ENCODE measurements at regions not wholly inside any gene's neighbourhood (a gene's known extent, or its start where the extent isn't known, plus 50 kb on each side); places are given as distances from the start of the nearest gene placed in this dataset.
A peak's percentile ranks its signal among the peaks of the same experiment; 100 is the strongest.

GRCh38 chr5:67266654-67267350 is 70.2 kb upstream of the CD180 start:
- Mint-ChIP-seq H3K4me3 (no peak overlapping the region), H3K27me3 (no peaks in the 10 kb centered on the region), H3K4me1 (no peaks in the 10 kb centered on the region), H3K27ac (no peak overlapping the region), H3K36me3 (no peaks in the 10 kb centered on the region), H3K9me3 (peaks cover 0 to 4% (median 0%) of the 10 kb centered on the region in 9 donors)
- POLR2A ChIA-PET = no interaction called here
- no peak for DNase-seq
- no peak for ATAC-seq

GRCh38 chr5:67265951-67266350 is 69.4 kb upstream of the CD180 start:
- H3K27ac Mint-ChIP-seq = no peak overlapping the region
- ATAC-seq = no peak

GRCh38 chr5:67263656-67264408 is 67.2 kb upstream of the CD180 start:
- Mint-ChIP-seq H3K27ac (no peak overlapping the region), H3K4me1 (no peaks in the 10 kb centered on the region), H3K27me3 (peaks cover 0 to 6% (median 0%) of the 10 kb centered on the region in 5 donors), H3K9me3 (no peaks in the 10 kb centered on the region), H3K36me3 (no peaks in the 10 kb centered on the region), H3K4me3 (no peak overlapping the region)
- ATAC-seq (no peak), DNase-seq (no peak)
- POLR2A ChIA-PET = interaction anchor here (0.5 kb wide), 1 partner anchor 1017 kb away, joined by 3 read pairs; no protein-coding TSS in a partner anchor

More at GRCh38 chr5:67265951-67266350, 69.4 kb upstream of the CD180 start:
- peaks cover 0 to 3% (median 0%) of the 10 kb centered on the region in 9 donors for H3K9me3 Mint-ChIP-seq
- no peaks in the 10 kb centered on the region for H3K27me3 Mint-ChIP-seq
- no peak for DNase-seq
- no peaks in the 10 kb centered on the region for H3K4me1 Mint-ChIP-seq
- POLR2A ChIA-PET = no interaction called here
- H3K4me3 Mint-ChIP-seq = no peak overlapping the region
- H3K36me3 Mint-ChIP-seq = no peaks in the 10 kb centered on the region

- ATAC-seq = no peak
- Mint-ChIP-seq H3K27ac (no peak overlapping the region), H3K4me1 (no peaks in the 10 kb centered on the region), H3K9me3 (no peaks in the 10 kb centered on the region), H3K36me3 (no peaks in the 10 kb centered on the region), H3K4me3 (no peak overlapping the region), H3K27me3 (peaks cover 0 to 6% (median 0%) of the 10 kb centered on the region in 5 donors)
- POLR2A ChIA-PET = no interaction called here
- DNase-seq = no peak
Observed at GRCh38 chr5:67262956-67263355, 66.4 kb upstream of the CD180 start.

GRCh38 chr5:67262206-67262605 is 65.6 kb upstream of the CD180 start:
- H3K27me3 Mint-ChIP-seq = peaks cover 0 to 6% (median 0%) of the 10 kb centered on the region in 5 donors
- DNase-seq (no peak), ATAC-seq (no peak)
- H3K27ac Mint-ChIP-seq = no peak overlapping the region
- no peaks in the 10 kb centered on the region for H3K4me1 Mint-ChIP-seq
- POLR2A ChIA-PET = no interaction called here
- no peak overlapping the region for H3K4me3 Mint-ChIP-seq
- H3K9me3 Mint-ChIP-seq = no peaks in the 10 kb centered on the region
- H3K36me3 Mint-ChIP-seq = no peaks in the 10 kb centered on the region

- no peak overlapping the region for H3K4me3 Mint-ChIP-seq
- ATAC-seq (no peak), DNase-seq (no peak)
- H3K9me3 Mint-ChIP-seq = no peaks in the 10 kb centered on the region
- POLR2A ChIA-PET = no interaction called here
- H3K27me3 Mint-ChIP-seq = peaks cover 0 to 6% (median 2%) of the 10 kb centered on the region in 5 donors
- no peaks in the 10 kb centered on the region for H3K36me3 Mint-ChIP-seq
- H3K4me1 Mint-ChIP-seq = no peaks in the 10 kb centered on the region
- no peak overlapping the region for H3K27ac Mint-ChIP-seq
Observed at GRCh38 chr5:67259548-67260215, 63.1 kb upstream of the CD180 start.

- Mint-ChIP-seq H3K9me3 (peaks cover 0 to 5% (median 0%) of the 10 kb centered on the region in 9 donors), H3K27me3 (peaks cover 0 to 6% (median 2%) of the 10 kb centered on the region in 5 donors), H3K36me3 (no peaks in the 10 kb centered on the region), H3K4me3 (no peak overlapping the region), H3K4me1 (no peaks in the 10 kb centered on the region), H3K27ac (peak overlapping the region in 2 of 10 donors; percentile 5 to 64)
- no peak for ATAC-seq
- POLR2A ChIA-PET = no interaction called here
- no peak for DNase-seq
Observed at GRCh38 chr5:67257500-67257899, 60.9 kb upstream of the CD180 start.

GRCh38 chr5:67257077-67257476 is 60.5 kb upstream of the CD180 start:
- no peaks in the 10 kb centered on the region for H3K4me1 Mint-ChIP-seq
- no peak overlapping the region for H3K4me3 Mint-ChIP-seq
- ATAC-seq (no peak), DNase-seq (no peak)
- H3K36me3 Mint-ChIP-seq = no peaks in the 10 kb centered on the region
- H3K27me3 Mint-ChIP-seq = peaks cover 0 to 6% (median 2%) of the 10 kb centered on the region in 5 donors
- peak overlapping the region in 1 of 10 donors; percentile 5 for H3K27ac Mint-ChIP-seq
- POLR2A ChIA-PET = no interaction called here
- H3K9me3 Mint-ChIP-seq = peaks cover 0 to 5% (median 0%) of the 10 kb centered on the region in 9 donors

GRCh38 chr5:67255881-67256280 is 59.3 kb upstream of the CD180 start:
- no peaks in the 10 kb centered on the region for H3K36me3 Mint-ChIP-seq
- ATAC-seq = no peak
- H3K9me3 Mint-ChIP-seq = peaks cover 0 to 5% (median 0%) of the 10 kb centered on the region in 9 donors
- POLR2A ChIA-PET = no interaction called here
- DNase-seq = no peak
- H3K4me3 Mint-ChIP-seq = no peak overlapping the region
- no peak overlapping the region for H3K27ac Mint-ChIP-seq
- no peaks in the 10 kb centered on the region for H3K4me1 Mint-ChIP-seq
- peaks cover 0 to 6% (median 2%) of the 10 kb centered on the region in 5 donors for H3K27me3 Mint-ChIP-seq

- Mint-ChIP-seq H3K4me3 (no peak overlapping the region), H3K27ac (no peak overlapping the region), H3K4me1 (peaks cover 0 to under 1% (median 0%) of the 10 kb centered on the region in 4 donors), H3K27me3 (peaks cover 0 to 2% (median 0%) of the 10 kb centered on the region in 5 donors), H3K36me3 (no peaks in the 10 kb centered on the region), H3K9me3 (peaks cover 0 to 5% (median 0%) of the 10 kb centered on the region in 9 donors)
- ATAC-seq (no peak), DNase-seq (no peak)
- POLR2A ChIA-PET = no interaction called here
Observed at GRCh38 chr5:67253911-67254310, 57.3 kb upstream of the CD180 start.

- no peak for ATAC-seq
- no peaks in the 10 kb centered on the region for H3K27me3 Mint-ChIP-seq
- peaks cover 4 to 14% (median 10%) of the 10 kb centered on the region in 4 donors for H3K4me1 Mint-ChIP-seq
- POLR2A ChIA-PET = no interaction called here
- no peaks in the 10 kb centered on the region for H3K36me3 Mint-ChIP-seq
- H3K4me3 Mint-ChIP-seq = no peak overlapping the region
- peaks cover 0 to 5% (median 0%) of the 10 kb centered on the region in 9 donors for H3K9me3 Mint-ChIP-seq
- no peak for DNase-seq
- H3K27ac Mint-ChIP-seq = no peak overlapping the region
Observed at GRCh38 chr5:67249590-67249895, 52.9 kb upstream of the CD180 start.

- POLR2A ChIA-PET = no interaction called here
- no peak for DNase-seq
- no peak overlapping the region for H3K4me3 Mint-ChIP-seq
Observed at GRCh38 chr5:67248703-67249589, 52.3 kb upstream of the CD180 start.

More at GRCh38 chr5:67248703-67249589, 52.3 kb upstream of the CD180 start:
- no peak for ATAC-seq
- Mint-ChIP-seq H3K4me1 (peaks cover 4 to 14% (median 10%) of the 10 kb centered on the region in 4 donors), H3K9me3 (peaks cover 0 to 5% (median 0%) of the 10 kb centered on the region in 9 donors), H3K27me3 (no peaks in the 10 kb centered on the region), H3K27ac (peak overlapping the region in 2 of 10 donors; percentile 20 to 66), H3K36me3 (no peaks in the 10 kb centered on the region)
